GM12872 (cell line): ENCODE measurements at regions not wholly inside any gene's neighbourhood (a gene's known extent, or its start where the extent isn't known, plus 50 kb on each side); places are given as distances from the start of the nearest gene placed in this dataset.

Source experiments
- CTCF ChIP-seq: IDR thresholded peaks from 3 replicates; pipeline ENCODE4 v1.5.1; 2011; ENCODE audit warnings: low read depth, mild to moderate bottlenecking, low read length, moderate library complexity; ENCODE audit not compliant: insufficient read depth

DNA sequence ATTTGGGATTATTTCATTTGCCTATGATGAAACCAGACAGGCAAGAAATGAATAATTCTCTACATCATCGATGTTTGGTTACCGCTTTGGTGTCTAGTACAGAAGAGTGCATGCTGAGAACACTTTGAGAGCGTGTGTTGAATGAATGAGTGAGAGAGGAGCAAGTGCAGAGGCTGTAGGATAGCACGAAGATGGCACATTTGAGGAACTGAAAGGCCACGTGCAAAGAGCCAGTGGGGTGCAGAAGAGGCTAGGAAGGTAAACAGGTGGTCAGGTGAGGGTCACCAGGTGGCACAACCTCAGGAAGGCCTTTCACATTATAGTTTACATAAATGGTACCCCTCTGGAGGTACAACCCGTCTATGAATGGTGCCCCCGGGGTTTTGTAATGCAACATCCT lies 80.1 kb upstream of the SPHKAP start:
- no peak for TF ChIP-seq CTCF

DNA sequence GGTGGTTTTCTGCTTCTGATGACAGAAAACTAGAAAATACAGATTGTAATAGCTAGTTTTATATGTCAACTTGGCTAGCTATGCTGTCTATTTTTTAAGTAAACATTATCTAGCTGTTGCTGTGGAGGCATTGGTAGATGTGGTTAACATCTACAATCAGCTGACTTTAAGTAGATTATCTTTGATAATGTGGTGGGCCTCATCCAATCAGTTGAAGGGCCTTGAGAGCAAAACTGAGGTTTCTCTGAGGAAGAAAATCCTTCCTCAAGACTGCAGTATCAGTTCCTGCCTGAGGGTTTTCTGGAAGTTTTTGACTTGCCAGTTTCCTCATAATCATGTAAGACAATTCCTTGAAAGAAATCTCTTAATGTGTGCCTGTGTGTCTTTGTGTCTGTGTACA lies 75.9 kb upstream of the SPHKAP start:
- TF ChIP-seq CTCF: no peak

DNA sequence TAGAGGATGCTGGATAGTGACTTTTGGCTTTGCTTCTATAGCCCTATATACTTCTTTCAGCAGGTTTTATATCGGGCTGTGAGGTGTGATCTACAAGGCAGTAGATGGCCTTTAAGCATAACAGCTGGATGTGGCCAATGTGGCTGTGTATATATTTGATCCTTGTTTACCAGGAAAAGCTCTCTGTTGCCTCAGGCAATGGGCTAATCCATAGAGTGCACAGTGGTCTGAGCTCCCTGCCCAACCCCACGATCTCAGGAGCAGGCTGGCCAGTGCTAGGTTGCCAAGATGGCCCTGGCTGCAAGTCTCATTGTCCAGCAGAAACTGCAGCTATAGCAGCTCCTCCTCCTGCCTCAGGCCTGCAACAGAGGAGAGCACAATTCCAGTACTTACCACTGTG lies 72.3 kb upstream of the SPHKAP start:
- no peak for TF ChIP-seq CTCF

- no peak for TF ChIP-seq CTCF
Measured at GRCh38 chr2:228247335-228247734, 65.8 kb upstream of the SPHKAP start.

GRCh38 chr2:228245601-228246000 lies 64.1 kb upstream of the SPHKAP start:
- TF ChIP-seq CTCF: no peak

DNA sequence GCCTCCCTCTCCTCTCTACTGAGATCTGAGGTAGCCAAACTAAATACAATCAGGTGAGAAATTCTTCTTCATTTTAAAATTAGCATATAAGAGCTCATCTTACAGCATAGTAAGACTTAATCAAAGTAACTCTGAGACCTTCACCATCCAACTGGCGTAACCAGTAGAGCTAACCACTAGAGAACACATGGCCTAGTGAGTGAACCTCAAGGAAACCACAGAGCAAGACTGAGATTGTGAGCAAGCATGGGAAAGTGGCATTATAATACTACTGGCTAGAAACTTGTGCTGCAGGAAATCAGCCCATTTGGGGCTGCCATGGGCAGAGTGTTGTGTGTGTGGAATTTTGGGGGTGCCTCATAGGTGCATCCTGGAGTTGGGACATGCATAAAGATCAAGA lies 61.1 kb upstream of the SPHKAP start:
- no peak for TF ChIP-seq CTCF

GRCh38 chr2:228239907-228240561 lies 58.5 kb upstream of the SPHKAP start:
- no peak for TF ChIP-seq CTCF
